ENCODE measurements at regions not wholly inside any gene's neighbourhood (a gene's known extent, or its start where the extent isn't known, plus 50 kb on each side); places are given as distances from the start of the nearest gene placed in this dataset.

- no peak for TF ChIP-seq EZH2 (IDR thresholded peaks at IDR 0.05; ENCODE audit: borderline replicate concordance)
- TF ChIP-seq, protein P1, sequence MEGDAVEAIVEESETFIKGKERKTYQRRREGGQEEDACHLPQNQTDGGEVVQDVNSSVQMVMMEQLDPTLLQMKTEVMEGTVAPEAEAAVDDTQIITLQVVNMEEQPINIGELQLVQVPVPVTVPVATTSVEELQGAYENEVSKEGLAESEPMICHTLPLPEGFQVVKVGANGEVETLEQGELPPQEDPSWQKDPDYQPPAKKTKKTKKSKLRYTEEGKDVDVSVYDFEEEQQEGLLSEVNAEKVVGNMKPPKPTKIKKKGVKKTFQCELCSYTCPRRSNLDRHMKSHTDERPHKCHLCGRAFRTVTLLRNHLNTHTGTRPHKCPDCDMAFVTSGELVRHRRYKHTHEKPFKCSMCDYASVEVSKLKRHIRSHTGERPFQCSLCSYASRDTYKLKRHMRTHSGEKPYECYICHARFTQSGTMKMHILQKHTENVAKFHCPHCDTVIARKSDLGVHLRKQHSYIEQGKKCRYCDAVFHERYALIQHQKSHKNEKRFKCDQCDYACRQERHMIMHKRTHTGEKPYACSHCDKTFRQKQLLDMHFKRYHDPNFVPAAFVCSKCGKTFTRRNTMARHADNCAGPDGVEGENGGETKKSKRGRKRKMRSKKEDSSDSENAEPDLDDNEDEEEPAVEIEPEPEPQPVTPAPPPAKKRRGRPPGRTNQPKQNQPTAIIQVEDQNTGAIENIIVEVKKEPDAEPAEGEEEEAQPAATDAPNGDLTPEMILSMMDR (IDR thresholded peaks at IDR 0.05; ENCODE audit: poor library complexity), result no peak
Measured at GRCh38 chr19:30710721-30711120, 338.5 kb downstream of the ZNF536 start.

Data from hepatocyte (in vitro differentiated cells).